ENCODE measurements at regions not wholly inside any gene's neighbourhood (a gene's known extent, or its start where the extent isn't known, plus 50 kb on each side); places are given as distances from the start of the nearest gene placed in this dataset.
A peak's percentile ranks its signal among the peaks of the same experiment; 100 is the strongest.

- DNase-seq (ENCODE audit: low spot score) = no peak
- no peak for TF ChIP-seq CTCF (IDR thresholded peaks at IDR 0.05; ENCODE audit: extremely low read depth, missing control alignments)
These were observed 60.1 kb upstream of the TAGAP start for GRCh38 chr6:159104931-159105330.

- peak; percentile 77 for DNase-seq (ENCODE audit: low spot score)
- TF ChIP-seq CTCF (IDR thresholded peaks at IDR 0.05; ENCODE audit: extremely low read depth, missing control alignments) = peak; percentile 97
These were observed 59.6 kb upstream of the TAGAP start for GRCh38 chr6:159104163-159104925.

GRCh38 chr6:159103396-159104162 lies 58.8 kb upstream of the TAGAP start:
- TF ChIP-seq CTCF (IDR thresholded peaks at IDR 0.05; ENCODE audit: extremely low read depth, missing control alignments) = no peak

GRCh38 chr6:159102373-159103160 lies 57.8 kb upstream of the TAGAP start:
- no peak for DNase-seq (ENCODE audit: low spot score)
- no peak for TF ChIP-seq CTCF (IDR thresholded peaks at IDR 0.05; ENCODE audit: extremely low read depth, missing control alignments)

More at GRCh38 chr6:159103396-159104162, 58.8 kb upstream of the TAGAP start:
- no peak for DNase-seq (ENCODE audit: low spot score)

GRCh38 chr6:159101656-159102055 lies 56.9 kb upstream of the TAGAP start:
- DNase-seq (ENCODE audit: low spot score) = no peak
- TF ChIP-seq CTCF (IDR thresholded peaks at IDR 0.05; ENCODE audit: extremely low read depth, missing control alignments) = no peak

DNA sequence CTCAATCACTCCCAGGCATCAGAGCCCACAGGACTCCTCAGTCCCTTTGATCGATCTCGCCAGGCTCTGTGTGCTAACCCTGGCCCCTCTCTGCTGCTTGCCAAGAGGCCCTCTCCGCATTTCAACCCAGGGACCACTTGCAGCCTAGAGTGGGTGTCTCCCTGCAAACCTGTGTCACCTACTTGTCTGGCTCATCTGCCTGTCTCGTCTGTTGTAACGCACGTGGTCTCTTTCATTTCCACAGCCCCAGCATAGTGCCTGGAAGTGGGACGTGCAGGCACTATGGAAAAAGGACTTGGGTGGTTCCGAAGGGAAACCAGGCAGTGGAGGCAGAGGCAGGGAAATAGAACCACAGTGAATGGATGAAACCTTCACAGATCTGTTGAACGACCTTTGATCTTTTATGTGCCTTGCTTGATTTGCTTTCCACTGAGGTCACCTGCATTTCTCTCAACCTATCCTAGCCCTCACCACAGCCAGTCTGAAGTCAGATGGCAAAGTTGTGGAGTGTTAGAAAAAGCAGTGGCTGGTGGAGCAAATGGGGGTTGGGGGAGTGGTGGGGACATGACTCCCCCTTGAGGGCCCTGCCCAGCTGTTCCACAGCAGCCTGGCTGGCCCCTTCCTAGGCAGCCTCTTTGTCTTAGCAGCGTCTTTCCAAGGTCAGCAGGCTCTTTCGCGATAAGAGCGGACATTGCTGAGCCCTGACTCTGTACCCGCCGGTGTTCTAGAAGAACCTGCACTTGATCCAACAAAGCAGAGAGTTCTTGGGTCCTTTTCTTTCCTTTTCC lies 55.8 kb upstream of the TAGAP start:
- DNase-seq (ENCODE audit: low spot score) = no peak

More for the DNA sequence above, 55.8 kb upstream of the TAGAP start:
- TF ChIP-seq CTCF (IDR thresholded peaks at IDR 0.05; ENCODE audit: extremely low read depth, missing control alignments) = no peak

Data from GM20000 (cell line).